ENCODE measurements at regions not wholly inside any gene's neighbourhood (a gene's known extent, or its start where the extent isn't known, plus 50 kb on each side); places are given as distances from the start of the nearest gene placed in this dataset.

DNA sequence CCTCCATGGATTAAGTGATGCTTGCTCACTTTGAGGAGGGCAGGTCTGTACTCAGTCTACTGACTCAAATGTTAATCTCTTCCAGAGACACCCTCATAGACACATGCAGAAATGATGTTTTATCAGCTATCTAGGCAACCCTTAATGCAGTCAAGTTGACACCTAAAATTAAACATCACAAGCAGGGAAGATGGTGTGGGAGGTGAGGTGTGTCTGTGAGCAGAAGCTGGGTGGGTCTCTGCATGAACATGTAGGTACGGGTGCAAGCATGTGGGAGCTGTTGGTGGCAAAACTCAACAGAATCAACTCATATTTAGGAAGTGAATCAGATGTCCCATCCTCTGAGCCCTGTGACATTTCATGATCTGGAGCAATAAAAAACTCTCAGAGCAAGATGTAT is 249.2 kb upstream of the SGCG start:
- H2AFZ ChIP-seq, result no peak overlapping the region
- H4K20me1 ChIP-seq (replicated peaks; ENCODE audit: insufficient read depth), result no peaks in the 10 kb centered on the region
- no peak for DNase-seq (ENCODE audit: low spot score)
- no peaks in the 10 kb centered on the region for H3K36me3 Mint-ChIP-seq (ENCODE audit: low read depth)
- no peaks in the 10 kb centered on the region for H3F3A ChIP-seq (replicated peaks; ENCODE audit: low read depth)
- no peaks in the 10 kb centered on the region for H3K9me3 Mint-ChIP-seq
- no peak overlapping the region for H3K4me3 Mint-ChIP-seq
- no peak overlapping the region for H3K27ac ChIP-seq (ENCODE audit: low read depth)
- H3K9me2 ChIP-seq (ENCODE audit: insufficient read depth), result no peaks in the 10 kb centered on the region
- H3K27me3 Mint-ChIP-seq (ENCODE audit: insufficient read depth, low read depth, poor library complexity), result peaks cover 3% of the 10 kb centered on the region
- no peak for ATAC-seq
- no peaks in the 10 kb centered on the region for H3K79me2 ChIP-seq (replicated peaks; ENCODE audit: insufficient read depth)
- H3K27me3 ChIP-seq (ENCODE audit: insufficient read depth), result peaks cover 15% of the 10 kb centered on the region
- peaks cover 3% of the 10 kb centered on the region; the same call in 1 of the 2 replicates for H3K4me1 ChIP-seq (ENCODE audit: insufficient read depth)
- no peak overlapping the region for H3K4me3 ChIP-seq
- H3K4me1 Mint-ChIP-seq, result peaks cover 4% of the 10 kb centered on the region; the same call in 1 of the 3 replicates
- H3K27ac Mint-ChIP-seq, result no peak overlapping the region
- TF ChIP-seq CREB1 (CRISPR knock-in tag; IDR thresholded peaks at IDR 0.05; ENCODE audit: low read depth) (no peak), ZNF114 (CRISPR knock-in tag; IDR thresholded peaks at IDR 0.05) (no peak), EZH2phosphoT487 (IDR thresholded peaks at IDR 0.05; ENCODE audit: unreplicated experiment) (no peak), EZH2 (IDR thresholded peaks at IDR 0.05; ENCODE audit: low read depth, unreplicated experiment) (no peak), JUNB (IDR thresholded peaks at IDR 0.05; ENCODE audit: unreplicated experiment) (no peak), NANOG (IDR thresholded peaks at IDR 0.05; ENCODE audit: borderline replicate concordance) (no peak), ZNF331 (CRISPR knock-in tag; IDR thresholded peaks at IDR 0.05; ENCODE audit: low read depth) (no peak), POLR2AphosphoS5 (IDR thresholded peaks at IDR 0.05; ENCODE audit: low read depth) (no peak), STAT1 (IDR thresholded peaks at IDR 0.05; ENCODE audit: unreplicated experiment) (no peak)
- TF ChIP-seq, protein P1, sequence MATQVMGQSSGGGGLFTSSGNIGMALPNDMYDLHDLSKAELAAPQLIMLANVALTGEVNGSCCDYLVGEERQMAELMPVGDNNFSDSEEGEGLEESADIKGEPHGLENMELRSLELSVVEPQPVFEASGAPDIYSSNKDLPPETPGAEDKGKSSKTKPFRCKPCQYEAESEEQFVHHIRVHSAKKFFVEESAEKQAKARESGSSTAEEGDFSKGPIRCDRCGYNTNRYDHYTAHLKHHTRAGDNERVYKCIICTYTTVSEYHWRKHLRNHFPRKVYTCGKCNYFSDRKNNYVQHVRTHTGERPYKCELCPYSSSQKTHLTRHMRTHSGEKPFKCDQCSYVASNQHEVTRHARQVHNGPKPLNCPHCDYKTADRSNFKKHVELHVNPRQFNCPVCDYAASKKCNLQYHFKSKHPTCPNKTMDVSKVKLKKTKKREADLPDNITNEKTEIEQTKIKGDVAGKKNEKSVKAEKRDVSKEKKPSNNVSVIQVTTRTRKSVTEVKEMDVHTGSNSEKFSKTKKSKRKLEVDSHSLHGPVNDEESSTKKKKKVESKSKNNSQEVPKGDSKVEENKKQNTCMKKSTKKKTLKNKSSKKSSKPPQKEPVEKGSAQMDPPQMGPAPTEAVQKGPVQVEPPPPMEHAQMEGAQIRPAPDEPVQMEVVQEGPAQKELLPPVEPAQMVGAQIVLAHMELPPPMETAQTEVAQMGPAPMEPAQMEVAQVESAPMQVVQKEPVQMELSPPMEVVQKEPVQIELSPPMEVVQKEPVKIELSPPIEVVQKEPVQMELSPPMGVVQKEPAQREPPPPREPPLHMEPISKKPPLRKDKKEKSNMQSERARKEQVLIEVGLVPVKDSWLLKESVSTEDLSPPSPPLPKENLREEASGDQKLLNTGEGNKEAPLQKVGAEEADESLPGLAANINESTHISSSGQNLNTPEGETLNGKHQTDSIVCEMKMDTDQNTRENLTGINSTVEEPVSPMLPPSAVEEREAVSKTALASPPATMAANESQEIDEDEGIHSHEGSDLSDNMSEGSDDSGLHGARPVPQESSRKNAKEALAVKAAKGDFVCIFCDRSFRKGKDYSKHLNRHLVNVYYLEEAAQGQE (IDR thresholded peaks at IDR 0.05; ENCODE audit: unreplicated experiment), result no peak
- TF ChIP-seq, protein P2, sequence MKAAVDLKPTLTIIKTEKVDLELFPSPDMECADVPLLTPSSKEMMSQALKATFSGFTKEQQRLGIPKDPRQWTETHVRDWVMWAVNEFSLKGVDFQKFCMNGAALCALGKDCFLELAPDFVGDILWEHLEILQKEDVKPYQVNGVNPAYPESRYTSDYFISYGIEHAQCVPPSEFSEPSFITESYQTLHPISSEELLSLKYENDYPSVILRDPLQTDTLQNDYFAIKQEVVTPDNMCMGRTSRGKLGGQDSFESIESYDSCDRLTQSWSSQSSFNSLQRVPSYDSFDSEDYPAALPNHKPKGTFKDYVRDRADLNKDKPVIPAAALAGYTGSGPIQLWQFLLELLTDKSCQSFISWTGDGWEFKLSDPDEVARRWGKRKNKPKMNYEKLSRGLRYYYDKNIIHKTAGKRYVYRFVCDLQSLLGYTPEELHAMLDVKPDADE (IDR thresholded peaks at IDR 0.05), result no peak
- TF ChIP-seq, protein P3, sequence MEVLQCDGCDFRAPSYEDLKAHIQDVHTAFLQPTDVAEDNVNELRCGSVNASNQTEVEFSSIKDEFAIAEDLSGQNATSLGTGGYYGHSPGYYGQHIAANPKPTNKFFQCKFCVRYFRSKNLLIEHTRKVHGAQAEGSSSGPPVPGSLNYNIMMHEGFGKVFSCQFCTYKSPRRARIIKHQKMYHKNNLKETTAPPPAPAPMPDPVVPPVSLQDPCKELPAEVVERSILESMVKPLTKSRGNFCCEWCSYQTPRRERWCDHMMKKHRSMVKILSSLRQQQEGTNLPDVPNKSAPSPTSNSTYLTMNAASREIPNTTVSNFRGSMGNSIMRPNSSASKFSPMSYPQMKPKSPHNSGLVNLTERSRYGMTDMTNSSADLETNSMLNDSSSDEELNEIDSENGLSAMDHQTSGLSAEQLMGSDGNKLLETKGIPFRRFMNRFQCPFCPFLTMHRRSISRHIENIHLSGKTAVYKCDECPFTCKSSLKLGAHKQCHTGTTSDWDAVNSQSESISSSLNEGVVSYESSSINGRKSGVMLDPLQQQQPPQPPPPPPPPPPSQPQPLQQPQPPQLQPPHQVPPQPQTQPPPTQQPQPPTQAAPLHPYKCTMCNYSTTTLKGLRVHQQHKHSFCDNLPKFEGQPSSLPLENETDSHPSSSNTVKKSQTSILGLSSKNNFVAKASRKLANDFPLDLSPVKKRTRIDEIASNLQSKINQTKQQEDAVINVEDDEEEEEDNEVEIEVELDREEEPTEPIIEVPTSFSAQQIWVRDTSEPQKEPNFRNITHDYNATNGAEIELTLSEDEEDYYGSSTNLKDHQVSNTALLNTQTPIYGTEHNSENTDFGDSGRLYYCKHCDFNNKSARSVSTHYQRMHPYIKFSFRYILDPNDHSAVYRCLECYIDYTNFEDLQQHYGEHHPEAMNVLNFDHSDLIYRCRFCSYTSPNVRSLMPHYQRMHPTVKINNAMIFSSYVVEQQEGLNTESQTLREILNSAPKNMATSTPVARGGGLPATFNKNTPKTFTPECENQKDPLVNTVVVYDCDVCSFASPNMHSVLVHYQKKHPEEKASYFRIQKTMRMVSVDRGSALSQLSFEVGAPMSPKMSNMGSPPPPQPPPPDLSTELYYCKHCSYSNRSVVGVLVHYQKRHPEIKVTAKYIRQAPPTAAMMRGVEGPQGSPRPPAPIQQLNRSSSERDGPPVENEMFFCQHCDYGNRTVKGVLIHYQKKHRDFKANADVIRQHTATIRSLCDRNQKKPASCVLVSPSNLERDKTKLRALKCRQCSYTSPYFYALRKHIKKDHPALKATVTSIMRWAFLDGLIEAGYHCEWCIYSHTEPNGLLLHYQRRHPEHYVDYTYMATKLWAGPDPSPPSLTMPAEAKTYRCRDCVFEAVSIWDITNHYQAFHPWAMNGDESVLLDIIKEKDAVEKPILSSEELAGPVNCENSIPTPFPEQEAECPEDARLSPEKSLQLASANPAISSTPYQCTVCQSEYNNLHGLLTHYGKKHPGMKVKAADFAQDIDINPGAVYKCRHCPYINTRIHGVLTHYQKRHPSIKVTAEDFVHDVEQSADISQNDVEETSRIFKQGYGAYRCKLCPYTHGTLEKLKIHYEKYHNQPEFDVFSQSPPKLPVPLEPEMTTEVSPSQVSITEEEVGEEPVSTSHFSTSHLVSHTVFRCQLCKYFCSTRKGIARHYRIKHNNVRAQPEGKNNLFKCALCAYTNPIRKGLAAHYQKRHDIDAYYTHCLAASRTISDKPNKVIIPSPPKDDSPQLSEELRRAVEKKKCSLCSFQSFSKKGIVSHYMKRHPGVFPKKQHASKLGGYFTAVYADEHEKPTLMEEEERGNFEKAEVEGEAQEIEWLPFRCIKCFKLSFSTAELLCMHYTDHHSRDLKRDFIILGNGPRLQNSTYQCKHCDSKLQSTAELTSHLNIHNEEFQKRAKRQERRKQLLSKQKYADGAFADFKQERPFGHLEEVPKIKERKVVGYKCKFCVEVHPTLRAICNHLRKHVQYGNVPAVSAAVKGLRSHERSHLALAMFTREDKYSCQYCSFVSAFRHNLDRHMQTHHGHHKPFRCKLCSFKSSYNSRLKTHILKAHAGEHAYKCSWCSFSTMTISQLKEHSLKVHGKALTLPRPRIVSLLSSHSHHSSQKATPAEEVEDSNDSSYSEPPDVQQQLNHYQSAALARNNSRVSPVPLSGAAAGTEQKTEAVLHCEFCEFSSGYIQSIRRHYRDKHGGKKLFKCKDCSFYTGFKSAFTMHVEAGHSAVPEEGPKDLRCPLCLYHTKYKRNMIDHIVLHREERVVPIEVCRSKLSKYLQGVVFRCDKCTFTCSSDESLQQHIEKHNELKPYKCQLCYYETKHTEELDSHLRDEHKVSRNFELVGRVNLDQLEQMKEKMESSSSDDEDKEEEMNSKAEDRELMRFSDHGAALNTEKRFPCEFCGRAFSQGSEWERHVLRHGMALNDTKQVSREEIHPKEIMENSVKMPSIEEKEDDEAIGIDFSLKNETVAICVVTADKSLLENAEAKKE (CRISPR knock-in tag; IDR thresholded peaks at IDR 0.05), result no peak
- TF ChIP-seq, protein P4, sequence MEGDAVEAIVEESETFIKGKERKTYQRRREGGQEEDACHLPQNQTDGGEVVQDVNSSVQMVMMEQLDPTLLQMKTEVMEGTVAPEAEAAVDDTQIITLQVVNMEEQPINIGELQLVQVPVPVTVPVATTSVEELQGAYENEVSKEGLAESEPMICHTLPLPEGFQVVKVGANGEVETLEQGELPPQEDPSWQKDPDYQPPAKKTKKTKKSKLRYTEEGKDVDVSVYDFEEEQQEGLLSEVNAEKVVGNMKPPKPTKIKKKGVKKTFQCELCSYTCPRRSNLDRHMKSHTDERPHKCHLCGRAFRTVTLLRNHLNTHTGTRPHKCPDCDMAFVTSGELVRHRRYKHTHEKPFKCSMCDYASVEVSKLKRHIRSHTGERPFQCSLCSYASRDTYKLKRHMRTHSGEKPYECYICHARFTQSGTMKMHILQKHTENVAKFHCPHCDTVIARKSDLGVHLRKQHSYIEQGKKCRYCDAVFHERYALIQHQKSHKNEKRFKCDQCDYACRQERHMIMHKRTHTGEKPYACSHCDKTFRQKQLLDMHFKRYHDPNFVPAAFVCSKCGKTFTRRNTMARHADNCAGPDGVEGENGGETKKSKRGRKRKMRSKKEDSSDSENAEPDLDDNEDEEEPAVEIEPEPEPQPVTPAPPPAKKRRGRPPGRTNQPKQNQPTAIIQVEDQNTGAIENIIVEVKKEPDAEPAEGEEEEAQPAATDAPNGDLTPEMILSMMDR (conservative IDR thresholded peaks at IDR 0.05; ENCODE audit: low read depth in 2 of 2), result no peak
- no peak overlapping the region for H3K4me2 ChIP-seq
- no peaks in the 10 kb centered on the region for H3K36me3 ChIP-seq (ENCODE audit: insufficient read depth)

All from GM23338 (cell line).